Breast epithelium (tissue), 3 donors: ENCODE measurements at regions not wholly inside any gene's neighbourhood (a gene's known extent, or its start where the extent isn't known, plus 50 kb on each side); places are given as distances from the start of the nearest gene placed in this dataset.

Experiments
- CTCF ChIP-seq, 3 donors: fragments of 450-650 bp; IDR thresholded peaks; one replicate each; pipeline ENCODE4 v1.5.1; 2016 to 2017; ENCODE audit warnings: antibody characterized with exemption in 3 of 3, mild to moderate bottlenecking in 3 of 3, moderate library complexity in 3 of 3
- POLR2A ChIP-seq: fragments of 450-650 bp; IDR thresholded peaks from one replicate; pipeline ENCODE4 v1.6.1; 2016; ENCODE audit warnings: antibody characterized with exemption, mild to moderate bottlenecking, moderate library complexity

GRCh38 chr5:145579301-145579700 lies 255.8 kb downstream of the PRELID2 start:
- TF ChIP-seq POLR2A = no peak
- no peak for TF ChIP-seq CTCF (IDR thresholded peaks at IDR 0.05)
